Testis (tissue), 2 donors: ENCODE measurements at regions not wholly inside any gene's neighbourhood (a gene's known extent, or its start where the extent isn't known, plus 50 kb on each side); places are given as distances from the start of the nearest gene placed in this dataset.

Experiments used
- DNase-seq: peaks from one replicate; pipeline ENCODE4 v3.0.0-alpha.2; 2019
- H3K27ac ChIP-seq, 2 donors: fragments of 200-600 bp; sonication (generic); one replicate each; pipeline ENCODE4 v1.5.1; 2019
- H3K27me3 ChIP-seq: fragments of 200-600 bp; sonication (generic); one replicate; pipeline ENCODE4 v1.5.1; 2019
- H3K36me3 ChIP-seq: fragments of 200-600 bp; sonication (generic); one replicate; pipeline ENCODE4 v1.5.1; 2017; ENCODE audit warnings: low read depth; ENCODE audit errors: missing control alignments
- H3K4me1 ChIP-seq: fragments of 200-600 bp; sonication (generic); one replicate; pipeline ENCODE4 v1.5.1; 2019
- H3K4me3 ChIP-seq, 2 donors: fragments of 200-600 bp; sonication (generic); one replicate each; pipeline ENCODE4 v1.5.1; 2017 to 2019
- H3K9me3 ChIP-seq: fragments of 200-600 bp; sonication (generic); one replicate; pipeline ENCODE4 v1.5.1; 2017
- POLR2A ChIP-seq: fragments of 450-650 bp; IDR thresholded peaks from one replicate; pipeline ENCODE4 v1.6.1; 2017; ENCODE audit warnings: antibody characterized with exemption, mild to moderate bottlenecking, moderate library complexity
- WGBS, 2 donors: methylation state at CpG; one replicate each; pipeline ENCODE4 v1.1.5; 2018; 5-methylcytosine and 5-hydroxymethylcytosine counted together
- intact Hi-C: fragments of 100-400 bp; cut with DNase I; formaldehyde crosslinking; loops from one replicate; pipeline ENCODE4 v1.15.1; 2023; ENCODE audit warnings: low total_unique reads
- TF ChIP-seq, protein P1 (sequence below), 3 experiments: fragments of 450-650 bp in 2 of 3; fragments of 200-600 bp in 1 of 3; sonication (generic) in 1 of 3; IDR thresholded peaks; one replicate each; pipeline ENCODE4 v1.5.1; 2016 to 2019; ENCODE audit warnings: antibody characterized with exemption in 3 of 3, mild to moderate bottlenecking in 2 of 3, moderate library complexity in 1 of 3

GRCh38 chr9:115966660-115967059 is 186.9 kb upstream of the PAPPA start:
- 67 to 93% methylated on average over 1 of the region's 1 CpG for WGBS, 2 donors
- TF ChIP-seq POLR2A = no peak
- TF ChIP-seq, protein P1, sequence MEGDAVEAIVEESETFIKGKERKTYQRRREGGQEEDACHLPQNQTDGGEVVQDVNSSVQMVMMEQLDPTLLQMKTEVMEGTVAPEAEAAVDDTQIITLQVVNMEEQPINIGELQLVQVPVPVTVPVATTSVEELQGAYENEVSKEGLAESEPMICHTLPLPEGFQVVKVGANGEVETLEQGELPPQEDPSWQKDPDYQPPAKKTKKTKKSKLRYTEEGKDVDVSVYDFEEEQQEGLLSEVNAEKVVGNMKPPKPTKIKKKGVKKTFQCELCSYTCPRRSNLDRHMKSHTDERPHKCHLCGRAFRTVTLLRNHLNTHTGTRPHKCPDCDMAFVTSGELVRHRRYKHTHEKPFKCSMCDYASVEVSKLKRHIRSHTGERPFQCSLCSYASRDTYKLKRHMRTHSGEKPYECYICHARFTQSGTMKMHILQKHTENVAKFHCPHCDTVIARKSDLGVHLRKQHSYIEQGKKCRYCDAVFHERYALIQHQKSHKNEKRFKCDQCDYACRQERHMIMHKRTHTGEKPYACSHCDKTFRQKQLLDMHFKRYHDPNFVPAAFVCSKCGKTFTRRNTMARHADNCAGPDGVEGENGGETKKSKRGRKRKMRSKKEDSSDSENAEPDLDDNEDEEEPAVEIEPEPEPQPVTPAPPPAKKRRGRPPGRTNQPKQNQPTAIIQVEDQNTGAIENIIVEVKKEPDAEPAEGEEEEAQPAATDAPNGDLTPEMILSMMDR (IDR thresholded peaks at IDR 0.05) = no peak
- DNase-seq = no peak
- intact Hi-C loops = no loop called here
- Histone ChIP-seq H3K36me3 (no peaks in the 10 kb centered on the region), H3K4me1 (no peaks in the 10 kb centered on the region), H3K4me3 (no peak overlapping the region), H3K27ac (no peak overlapping the region), H3K27me3 (no peaks in the 10 kb centered on the region), H3K9me3 (no peaks in the 10 kb centered on the region)

DNA sequence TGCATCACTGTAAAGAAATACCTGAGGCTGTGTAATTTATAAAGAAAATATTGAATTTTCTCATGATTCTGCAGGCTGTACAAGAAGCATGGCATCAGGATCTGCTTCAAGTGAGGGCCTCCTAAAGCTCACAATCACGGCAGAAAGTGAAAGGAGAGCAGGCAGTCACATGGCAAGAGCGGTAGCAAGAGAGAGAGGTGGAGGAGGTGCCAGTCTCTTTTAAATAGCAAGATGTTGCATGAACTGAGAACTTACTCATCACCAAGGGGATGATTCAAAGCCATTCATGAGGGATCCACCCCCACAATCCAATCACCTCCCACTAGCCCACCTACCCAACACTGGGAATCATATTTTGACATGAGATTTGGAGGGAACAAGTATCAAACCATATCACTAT is 184.5 kb upstream of the PAPPA start:
- Histone ChIP-seq H3K36me3 (no peaks in the 10 kb centered on the region), H3K27me3 (no peaks in the 10 kb centered on the region), H3K9me3 (no peaks in the 10 kb centered on the region), H3K4me3 (no peak overlapping the region), H3K4me1 (no peaks in the 10 kb centered on the region), H3K27ac (no peak overlapping the region)
- DNase-seq = no peak
- TF ChIP-seq POLR2A = no peak
- TF ChIP-seq, protein P1 (IDR thresholded peaks at IDR 0.05) = no peak
- intact Hi-C loops = no loop called here
- 79 to 85% methylated on average over 2 of the region's 2 CpGs for WGBS, 2 donors

DNA sequence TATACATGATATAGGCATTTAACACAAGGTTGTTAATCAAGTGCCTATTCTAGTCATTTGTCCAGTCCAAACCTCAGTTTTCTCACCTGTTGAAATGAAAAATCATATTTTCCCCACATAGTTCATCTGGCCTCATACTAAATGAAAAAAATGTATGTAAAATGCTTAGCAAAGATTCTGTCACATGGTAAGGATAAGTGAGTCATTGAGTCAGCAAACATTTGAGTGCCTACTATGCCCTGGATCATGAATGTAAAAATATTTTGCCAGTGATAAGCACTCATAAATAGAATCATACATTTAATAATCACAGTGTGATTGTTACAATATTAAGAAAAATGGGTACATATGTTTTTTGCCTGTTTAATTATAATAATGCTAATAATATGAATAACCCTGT is 181.2 kb upstream of the PAPPA start:
- intact Hi-C loops = no loop called here
- TF ChIP-seq POLR2A = no peak
- TF ChIP-seq, protein P1 (IDR thresholded peaks at IDR 0.05) = no peak
- Histone ChIP-seq H3K27ac (no peak overlapping the region), H3K27me3 (no peaks in the 10 kb centered on the region), H3K9me3 (no peaks in the 10 kb centered on the region), H3K36me3 (no peaks in the 10 kb centered on the region), H3K4me3 (no peak overlapping the region), H3K4me1 (no peaks in the 10 kb centered on the region)
- no peak for DNase-seq

DNA sequence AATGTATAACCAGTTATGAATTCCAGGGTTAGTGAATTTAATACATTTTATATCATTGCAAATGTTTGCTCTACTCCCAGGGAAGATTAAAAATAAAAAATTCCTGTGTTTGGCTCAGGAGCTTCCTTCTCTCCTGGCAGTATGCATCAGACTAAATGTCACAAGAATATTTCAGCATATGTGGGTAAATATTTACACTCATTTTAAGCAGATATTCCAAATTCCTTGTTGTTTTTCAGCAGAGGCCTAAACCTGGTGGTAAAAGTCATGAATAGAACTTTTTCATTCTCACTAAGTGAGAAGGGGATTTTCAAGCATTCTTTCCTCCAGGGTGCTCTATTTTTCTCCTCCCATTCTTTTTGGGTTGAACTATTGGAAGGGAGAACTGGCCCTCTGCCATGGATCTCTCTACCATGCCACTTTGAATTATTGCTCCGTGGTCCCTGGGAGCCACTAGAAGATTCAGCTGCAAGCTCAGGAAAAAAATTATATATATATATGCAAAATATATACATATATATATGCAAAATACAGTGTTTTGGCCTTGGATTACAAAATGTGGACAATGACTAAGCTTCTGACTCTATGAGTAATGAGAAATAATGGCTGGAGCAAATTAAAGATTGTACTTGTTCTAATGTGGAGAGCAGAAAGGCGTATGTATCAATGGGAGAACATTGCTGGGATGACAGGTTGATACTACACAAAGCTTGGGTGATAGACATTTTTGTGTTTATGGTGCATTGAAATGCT is 180.6 kb upstream of the PAPPA start:
- DNase-seq = no peak

More for the DNA sequence above, 180.6 kb upstream of the PAPPA start:
- H3K27ac ChIP-seq = no peak overlapping the region
- no peaks in the 10 kb centered on the region for H3K4me1 ChIP-seq
- TF ChIP-seq, protein P1 (IDR thresholded peaks at IDR 0.05) = no peak
- TF ChIP-seq POLR2A = no peak
- 95 to 97% methylated on average over 2 of the region's 2 CpGs for WGBS, 2 donors
- intact Hi-C loops = no loop called here
- H3K9me3 ChIP-seq = no peaks in the 10 kb centered on the region
- no peaks in the 10 kb centered on the region for H3K27me3 ChIP-seq
- no peak overlapping the region for H3K4me3 ChIP-seq
- no peaks in the 10 kb centered on the region for H3K36me3 ChIP-seq
